NCI-H1092 (cell line): ENCODE measurements at regions not wholly inside any gene's neighbourhood (a gene's known extent, or its start where the extent isn't known, plus 50 kb on each side); places are given as distances from the start of the nearest gene placed in this dataset.
"Not testable (repeated sequence)": the region's sequence is repeated elsewhere in the genome, so short reads cannot be mapped to it uniquely, and the experiment has no call there.

ENCODE experiments used
- DNase-seq: peaks from one replicate; lab custom pipeline; 2025; lab: John Stamatoyannopoulos, UW

GRCh38 chr2:219726916-219727315, 99.5 kb downstream of the SLC4A3 start:
- DNase-seq: no peak

- DNase-seq: no peak
Observed at GRCh38 chr2:219727771-219728429, 100.5 kb downstream of the SLC4A3 start.

- DNase-seq: no peak
Observed at GRCh38 chr2:219728991-219729487, 101.6 kb downstream of the SLC4A3 start.

- no peak for DNase-seq
Observed at GRCh38 chr2:219731173-219731572, 103.7 kb downstream of the SLC4A3 start.

- no peak for DNase-seq
Observed at GRCh38 chr2:219733106-219733505, 105.7 kb downstream of the SLC4A3 start.

GRCh38 chr2:219733746-219734145, 106.3 kb downstream of the SLC4A3 start:
- DNase-seq: no peak

GRCh38 chr2:219736209-219736608, 108.8 kb downstream of the SLC4A3 start:
- peak; percentile 29 for DNase-seq

- DNase-seq: no peak
Observed at GRCh38 chr2:219737270-219737691, 109.9 kb downstream of the SLC4A3 start.

GRCh38 chr2:219739066-219739465, 111.6 kb downstream of the SLC4A3 start:
- DNase-seq: no peak

GRCh38 chr2:219739866-219740440, 112.5 kb downstream of the SLC4A3 start:
- no peak for DNase-seq

GRCh38 chr2:219743548-219743947, 116.1 kb downstream of the SLC4A3 start:
- DNase-seq: no peak

GRCh38 chr2:219744066-219744465, 116.6 kb downstream of the SLC4A3 start:
- no peak for DNase-seq

GRCh38 chr2:219744600-219744999, 117.2 kb downstream of the SLC4A3 start:
- no peak for DNase-seq

GRCh38 chr2:219747637-219748036, 120.2 kb downstream of the SLC4A3 start:
- no peak for DNase-seq

- no peak for DNase-seq
Observed at GRCh38 chr2:219748671-219749570, 121.5 kb downstream of the SLC4A3 start.

GRCh38 chr2:219751121-219751520, 123.7 kb downstream of the SLC4A3 start:
- DNase-seq: not testable (repeated sequence)

GRCh38 chr2:219752726-219753125, 125.3 kb downstream of the SLC4A3 start:
- no peak for DNase-seq

- no peak for DNase-seq
Observed at GRCh38 chr2:219758907-219759680, 131.7 kb downstream of the SLC4A3 start.

- no peak for DNase-seq
Observed at GRCh38 chr2:219759801-219760200, 132.4 kb downstream of the SLC4A3 start.

- DNase-seq: no peak
Observed at GRCh38 chr2:219765231-219765911, 137.9 kb downstream of the SLC4A3 start.

GRCh38 chr2:219766658-219767057, 139.2 kb downstream of the SLC4A3 start:
- no peak for DNase-seq
